ENCODE measurements at regions not wholly inside any gene's neighbourhood (a gene's known extent, or its start where the extent isn't known, plus 50 kb on each side); places are given as distances from the start of the nearest gene placed in this dataset.

GRCh38 chr18:42230636-42231035 lies 275.6 kb downstream of the PIK3C3 start:
- DNase-seq (ENCODE audit: low spot score in 2 of 2) (no peak), ATAC-seq (no peak)
- Mint-ChIP-seq H3K27ac (no peak overlapping the region), H3K36me3 (no peaks in the 10 kb centered on the region), H3K9me3 (no peaks in the 10 kb centered on the region)

- no peak overlapping the region for H3K27ac Mint-ChIP-seq
- DNase-seq (ENCODE audit: low spot score in 2 of 2), result no peak
- no peaks in the 10 kb centered on the region for H3K9me3 Mint-ChIP-seq
- ATAC-seq, result no peak
- no peaks in the 10 kb centered on the region for H3K36me3 Mint-ChIP-seq
Measured at GRCh38 chr18:42231284-42231683, 276.2 kb downstream of the PIK3C3 start.

GRCh38 chr18:42231796-42232195 lies 276.8 kb downstream of the PIK3C3 start:
- Mint-ChIP-seq H3K9me3 (no peaks in the 10 kb centered on the region), H3K36me3 (no peaks in the 10 kb centered on the region), H3K27ac (no peak overlapping the region)
- ATAC-seq (no peak), DNase-seq (ENCODE audit: low spot score in 2 of 2) (no peak)

- Mint-ChIP-seq H3K36me3 (no peaks in the 10 kb centered on the region), H3K27ac (no peak overlapping the region), H3K9me3 (no peaks in the 10 kb centered on the region)
- no peak for ATAC-seq
- no peak for DNase-seq (ENCODE audit: low spot score in 2 of 2)
Measured at GRCh38 chr18:42233908-42234307, 278.9 kb downstream of the PIK3C3 start.

- no peak for DNase-seq (ENCODE audit: low spot score in 2 of 2)
- no peaks in the 10 kb centered on the region for H3K9me3 Mint-ChIP-seq
- no peak overlapping the region for H3K27ac Mint-ChIP-seq
- peaks cover 0 to 4% of the 10 kb centered on the region in 2 donors for H3K36me3 Mint-ChIP-seq
- no peak for ATAC-seq
Measured at GRCh38 chr18:42242758-42243157, 287.7 kb downstream of the PIK3C3 start.

- Mint-ChIP-seq H3K9me3 (no peaks in the 10 kb centered on the region), H3K27ac (no peak overlapping the region), H3K36me3 (no peaks in the 10 kb centered on the region)
- no peak for DNase-seq (ENCODE audit: low spot score in 2 of 2)
- ATAC-seq, result no peak
Measured at GRCh38 chr18:42245137-42245536, 290.1 kb downstream of the PIK3C3 start.

- Mint-ChIP-seq H3K27ac (no peak overlapping the region), H3K36me3 (peaks cover 0 to 5% of the 10 kb centered on the region in 2 donors), H3K9me3 (peaks cover 3 to 7% of the 10 kb centered on the region in 2 donors)
- no peak for ATAC-seq
- DNase-seq (ENCODE audit: low spot score in 2 of 2), result no peak
Measured at GRCh38 chr18:42255908-42256765, 301.1 kb downstream of the PIK3C3 start.

GRCh38 chr18:42258301-42258965 lies 303.4 kb downstream of the PIK3C3 start:
- ATAC-seq, result no peak
- DNase-seq (ENCODE audit: low spot score in 2 of 2), result no peak
- peaks cover 3% of the 10 kb centered on the region in 2 donors for H3K9me3 Mint-ChIP-seq
- peaks cover 0 to 5% of the 10 kb centered on the region in 2 donors for H3K36me3 Mint-ChIP-seq
- H3K27ac Mint-ChIP-seq, result no peak overlapping the region

- H3K36me3 Mint-ChIP-seq, result no peaks in the 10 kb centered on the region
- no peak for DNase-seq (ENCODE audit: low spot score in 2 of 2)
- no peak overlapping the region for H3K27ac Mint-ChIP-seq
- no peak for ATAC-seq
- peaks cover 0 to 3% of the 10 kb centered on the region in 2 donors for H3K9me3 Mint-ChIP-seq
Measured at GRCh38 chr18:42261731-42262130, 306.7 kb downstream of the PIK3C3 start.

GRCh38 chr18:42264497-42264896 lies 309.5 kb downstream of the PIK3C3 start:
- no peaks in the 10 kb centered on the region for H3K9me3 Mint-ChIP-seq
- H3K27ac Mint-ChIP-seq, result no peak overlapping the region
- H3K36me3 Mint-ChIP-seq, result no peaks in the 10 kb centered on the region
- no peak for DNase-seq (ENCODE audit: low spot score in 2 of 2)
- ATAC-seq, result no peak

GRCh38 chr18:42268186-42268725 lies 313.2 kb downstream of the PIK3C3 start:
- no peaks in the 10 kb centered on the region for H3K9me3 Mint-ChIP-seq
- ATAC-seq (no peak), DNase-seq (ENCODE audit: low spot score in 2 of 2) (no peak)
- H3K27ac Mint-ChIP-seq, result no peak overlapping the region
- H3K36me3 Mint-ChIP-seq, result no peaks in the 10 kb centered on the region

GRCh38 chr18:42268798-42269197 lies 313.8 kb downstream of the PIK3C3 start:
- no peak overlapping the region for H3K27ac Mint-ChIP-seq
- no peak for DNase-seq (ENCODE audit: low spot score in 2 of 2)
- no peaks in the 10 kb centered on the region for H3K36me3 Mint-ChIP-seq
- no peak for ATAC-seq
- no peaks in the 10 kb centered on the region for H3K9me3 Mint-ChIP-seq

- Mint-ChIP-seq H3K27ac (no peak overlapping the region), H3K36me3 (no peaks in the 10 kb centered on the region), H3K9me3 (no peaks in the 10 kb centered on the region)
- DNase-seq (ENCODE audit: low spot score in 2 of 2) (no peak), ATAC-seq (no peak)
Measured at GRCh38 chr18:42271647-42272414, 316.8 kb downstream of the PIK3C3 start.

- H3K9me3 Mint-ChIP-seq, result no peaks in the 10 kb centered on the region
- DNase-seq (ENCODE audit: low spot score in 2 of 2) (no peak), ATAC-seq (no peak)
- no peaks in the 10 kb centered on the region for H3K36me3 Mint-ChIP-seq
- H3K27ac Mint-ChIP-seq, result no peak overlapping the region
Measured at GRCh38 chr18:42274488-42275137, 319.6 kb downstream of the PIK3C3 start.

- ATAC-seq (no peak), DNase-seq (ENCODE audit: low spot score in 2 of 2) (no peak)
- Mint-ChIP-seq H3K36me3 (no peaks in the 10 kb centered on the region), H3K9me3 (no peaks in the 10 kb centered on the region), H3K27ac (no peak overlapping the region)
Measured at GRCh38 chr18:42275138-42275535, 320.1 kb downstream of the PIK3C3 start.

GRCh38 chr18:42275949-42276730 lies 321.1 kb downstream of the PIK3C3 start:
- H3K9me3 Mint-ChIP-seq, result no peaks in the 10 kb centered on the region
- H3K27ac Mint-ChIP-seq, result peak overlapping the region in 1 of 2 donors; percentile 47
- no peak for ATAC-seq
- no peak for DNase-seq (ENCODE audit: low spot score in 2 of 2)
- H3K36me3 Mint-ChIP-seq, result no peaks in the 10 kb centered on the region

All from activated naive CD4-positive, alpha-beta T cell treated with anti-CD3 and anti-CD28 coated beads, Interleukin-2, amount 50 U/mL, for 72 hours (primary cell).